Ascending aorta (tissue), 2 donors: ENCODE measurements at regions not wholly inside any gene's neighbourhood (a gene's known extent, or its start where the extent isn't known, plus 50 kb on each side); places are given as distances from the start of the nearest gene placed in this dataset.

Experiments
- DNase-seq, 2 donors: peaks; one replicate each; pipeline ENCODE4 v3.0.0-alpha.2; 2019; ENCODE audit warnings: low spot score in 2 of 2
- H3K27ac ChIP-seq, 2 donors: fragments of 200-600 bp; sonication (generic); one replicate each; pipeline ENCODE4 v1.5.1; 2016 to 2017; ENCODE audit warnings: mild to moderate bottlenecking in 1 of 2
- H3K27me3 ChIP-seq: fragments of 200-600 bp; sonication (generic); one replicate; pipeline ENCODE4 v1.5.1; 2017
- H3K36me3 ChIP-seq, 2 donors: fragments of 200-600 bp; sonication (generic); one replicate each; pipeline ENCODE4 v1.5.1; 2016
- H3K4me1 ChIP-seq, 2 donors: fragments of 200-600 bp; sonication (generic); one replicate each; pipeline ENCODE4 v1.5.1; 2016 to 2017; ENCODE audit warnings: mild to moderate bottlenecking in 1 of 2
- H3K4me3 ChIP-seq, 2 donors: fragments of 200-600 bp; sonication (generic); one replicate each; pipeline ENCODE4 v1.5.1; 2016 to 2017; ENCODE audit warnings: mild to moderate bottlenecking in 1 of 2
- H3K9me3 ChIP-seq, 2 donors: fragments of 200-600 bp; sonication (generic); one replicate each; pipeline ENCODE4 v1.5.1; 2016
- CTCF ChIP-seq, 3 experiments: fragments of 200-600 bp in 2 of 3; fragments of 450-650 bp in 1 of 3; sonication (generic) in 2 of 3; IDR thresholded peaks; one replicate each; pipeline ENCODE4 v1.5.1; 2016 to 2019; ENCODE audit warnings: antibody characterized with exemption in 3 of 3, mild to moderate bottlenecking in 1 of 3, moderate library complexity in 1 of 3
- intact Hi-C: fragments of 100-400 bp; cut with DNase I; formaldehyde crosslinking; loops from one replicate; pipeline ENCODE4 v1.15.1; 2023

- DNase-seq, result no peak
- Histone ChIP-seq H3K27ac (no peak overlapping the region), H3K36me3 (no peaks in the 10 kb centered on the region), H3K27me3 (no peaks in the 10 kb centered on the region), H3K4me3 (no peak overlapping the region), H3K9me3 (no peaks in the 10 kb centered on the region), H3K4me1 (no peaks in the 10 kb centered on the region)
- no peak for TF ChIP-seq CTCF (IDR thresholded peaks at IDR 0.05)
- intact Hi-C loops, result no loop called here
These were observed 62.8 kb upstream of the DOCK9 start for GRCh38 chr13:99040536-99041131.

GRCh38 chr13:99041337-99041736 lies 63.5 kb upstream of the DOCK9 start:
- intact Hi-C loops, result no loop called here
- Histone ChIP-seq H3K36me3 (no peaks in the 10 kb centered on the region), H3K27me3 (no peaks in the 10 kb centered on the region), H3K27ac (no peak overlapping the region), H3K4me1 (no peaks in the 10 kb centered on the region), H3K9me3 (no peaks in the 10 kb centered on the region), H3K4me3 (no peak overlapping the region)
- no peak for TF ChIP-seq CTCF (IDR thresholded peaks at IDR 0.05)
- DNase-seq, result no peak

- H3K27me3 ChIP-seq, result no peaks in the 10 kb centered on the region
- TF ChIP-seq CTCF (IDR thresholded peaks at IDR 0.05), result no peak
- no peaks in the 10 kb centered on the region for H3K36me3 ChIP-seq
- H3K27ac ChIP-seq, result no peak overlapping the region
- H3K4me3 ChIP-seq, result no peak overlapping the region
- no peak for DNase-seq
- intact Hi-C loops, result no loop called here
- H3K4me1 ChIP-seq, result no peaks in the 10 kb centered on the region
- H3K9me3 ChIP-seq, result no peaks in the 10 kb centered on the region
These were observed 63.9 kb upstream of the DOCK9 start for GRCh38 chr13:99041788-99042187.

GRCh38 chr13:99042521-99043250 lies 64.8 kb upstream of the DOCK9 start:
- DNase-seq, result no peak
- no peak for TF ChIP-seq CTCF (IDR thresholded peaks at IDR 0.05)
- Histone ChIP-seq H3K27me3 (no peaks in the 10 kb centered on the region), H3K9me3 (no peaks in the 10 kb centered on the region), H3K36me3 (no peaks in the 10 kb centered on the region), H3K27ac (no peak overlapping the region), H3K4me3 (no peak overlapping the region), H3K4me1 (no peaks in the 10 kb centered on the region)
- intact Hi-C loops, result no loop called here

GRCh38 chr13:99043831-99044231 lies 66.0 kb upstream of the DOCK9 start:
- Histone ChIP-seq H3K27me3 (no peaks in the 10 kb centered on the region), H3K4me3 (no peak overlapping the region), H3K27ac (no peak overlapping the region), H3K36me3 (no peaks in the 10 kb centered on the region), H3K4me1 (no peaks in the 10 kb centered on the region), H3K9me3 (no peaks in the 10 kb centered on the region)
- intact Hi-C loops, result no loop called here
- TF ChIP-seq CTCF (IDR thresholded peaks at IDR 0.05), result no peak
- no peak for DNase-seq
